Adrenal gland (tissue), 5 donors: ENCODE measurements at regions not wholly inside any gene's neighbourhood (a gene's known extent, or its start where the extent isn't known, plus 50 kb on each side); places are given as distances from the start of the nearest gene placed in this dataset.

Source experiments
- POLR2A ChIP-seq, 2 donors: fragments of 450-650 bp; IDR thresholded peaks; one replicate each; pipeline ENCODE4 v1.6.1; 2017; ENCODE audit warnings: antibody characterized with exemption in 2 of 2, mild to moderate bottlenecking in 2 of 2, moderate library complexity in 1 of 2
- TF ChIP-seq, protein P1 (sequence below), 6 experiments: fragments of 450-650 bp in 4 of 6; fragments of 200-600 bp in 2 of 6; sonication (generic) in 1 of 6; IDR thresholded peaks; 1 replicate in 5 of 6; 2 replicates in 1 of 6; pipeline versions ENCODE4 v1.5.1 to v1.8.0; 2016 to 2021; ENCODE audit warnings: antibody characterized with exemption in 6 of 6, mild to moderate bottlenecking in 2 of 6, moderate library complexity in 1 of 6
- donor health status: DM: no; HTN: no; CAD: no.

- TF ChIP-seq POLR2A (IDR thresholded peaks at IDR 0.05): no peak
- TF ChIP-seq, protein P1, sequence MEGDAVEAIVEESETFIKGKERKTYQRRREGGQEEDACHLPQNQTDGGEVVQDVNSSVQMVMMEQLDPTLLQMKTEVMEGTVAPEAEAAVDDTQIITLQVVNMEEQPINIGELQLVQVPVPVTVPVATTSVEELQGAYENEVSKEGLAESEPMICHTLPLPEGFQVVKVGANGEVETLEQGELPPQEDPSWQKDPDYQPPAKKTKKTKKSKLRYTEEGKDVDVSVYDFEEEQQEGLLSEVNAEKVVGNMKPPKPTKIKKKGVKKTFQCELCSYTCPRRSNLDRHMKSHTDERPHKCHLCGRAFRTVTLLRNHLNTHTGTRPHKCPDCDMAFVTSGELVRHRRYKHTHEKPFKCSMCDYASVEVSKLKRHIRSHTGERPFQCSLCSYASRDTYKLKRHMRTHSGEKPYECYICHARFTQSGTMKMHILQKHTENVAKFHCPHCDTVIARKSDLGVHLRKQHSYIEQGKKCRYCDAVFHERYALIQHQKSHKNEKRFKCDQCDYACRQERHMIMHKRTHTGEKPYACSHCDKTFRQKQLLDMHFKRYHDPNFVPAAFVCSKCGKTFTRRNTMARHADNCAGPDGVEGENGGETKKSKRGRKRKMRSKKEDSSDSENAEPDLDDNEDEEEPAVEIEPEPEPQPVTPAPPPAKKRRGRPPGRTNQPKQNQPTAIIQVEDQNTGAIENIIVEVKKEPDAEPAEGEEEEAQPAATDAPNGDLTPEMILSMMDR (IDR thresholded peaks at IDR 0.05): no peak
These were observed 356.4 kb downstream of the PTPRU start for GRCh38 chr1:29592731-29593130.
